ENCODE measurements at regions not wholly inside any gene's neighbourhood (a gene's known extent, or its start where the extent isn't known, plus 50 kb on each side); places are given as distances from the start of the nearest gene placed in this dataset.

GRCh38 chr3:151596940-151597339 lies 136.1 kb upstream of the IGSF10 start:
- TF ChIP-seq POLR2AphosphoS5 (IDR thresholded peaks at IDR 0.05; ENCODE audit: low read depth, low read length) (no peak), CTCF (IDR thresholded peaks at IDR 0.05) (no peak), SIN3A (IDR thresholded peaks at IDR 0.05; ENCODE audit: borderline replicate concordance, insufficient read depth, low read depth, low read length) (no peak)
